ENCODE measurements at regions not wholly inside any gene's neighbourhood (a gene's known extent, or its start where the extent isn't known, plus 50 kb on each side); places are given as distances from the start of the nearest gene placed in this dataset.

DNA sequence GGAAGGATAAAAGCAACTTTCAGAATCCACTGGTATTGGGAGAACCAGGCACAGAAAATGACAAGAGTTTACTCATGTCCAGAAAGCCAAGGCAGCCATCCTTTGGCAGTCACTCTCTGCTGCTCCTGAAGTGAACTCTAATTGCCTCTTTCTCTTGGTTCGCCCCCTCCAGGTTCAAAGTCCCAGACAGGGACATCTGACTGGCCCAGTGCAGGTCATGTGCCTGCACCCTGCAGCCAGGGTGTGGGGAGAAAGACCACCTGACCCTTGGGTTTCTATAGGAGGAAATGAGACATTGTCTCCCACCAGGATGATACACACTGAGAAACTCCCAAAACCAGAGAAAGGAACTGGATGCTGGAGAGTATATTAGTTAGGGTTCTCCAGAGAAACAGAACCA lies 103.9 kb upstream of the SYT6 start:
- Histone ChIP-seq H3K4ac (ENCODE audit: low read depth, low read length) (no peak overlapping the region), H3K56ac (ENCODE audit: extremely low read depth, insufficient read depth, low read length) (no peak overlapping the region), H2BK120ac (ENCODE audit: low read depth, low read length) (no peak overlapping the region), H4K20me1 (ENCODE audit: insufficient read depth, low read length) (no peaks in the 10 kb centered on the region), H2AFZ (replicated peaks; ENCODE audit: low read length, poor library complexity) (no peak overlapping the region), H3K79me1 (ENCODE audit: low read depth in 1 of 2, low read length in 2 of 2) (no peaks in the 10 kb centered on the region), H3K9me1 (ENCODE audit: insufficient read depth, low read length) (no peaks in the 10 kb centered on the region), H3K4me2 (ENCODE audit: low read depth, low read length) (no peak overlapping the region), H3K27ac (ENCODE audit: insufficient read depth, low read length) (no peak overlapping the region), H2BK20ac (ENCODE audit: low read depth, low read length) (no peak overlapping the region), H3K27me3 (ENCODE audit: control insufficient read depth, insufficient read depth, low read length) (peaks cover 4% of the 10 kb centered on the region), H3K18ac (ENCODE audit: low read depth, low read length) (no peak overlapping the region), H2AK5ac (ENCODE audit: low read depth, low read length) (no peak overlapping the region), H3K9me3 (ENCODE audit: control insufficient read depth, insufficient read depth, low read length) (no peaks in the 10 kb centered on the region; the same call in 1 of the 2 replicates), H3K9ac (ENCODE audit: low read depth, low read length) (no peak overlapping the region), H3K4me1 (ENCODE audit: control insufficient read depth, insufficient read depth, low read length) (no peaks in the 10 kb centered on the region), H2BK15ac (ENCODE audit: low read depth, low read length) (no peak overlapping the region), H4K5ac (ENCODE audit: low read depth, low read length) (no peak overlapping the region), H2AK9ac (replicated peaks; ENCODE audit: low read depth, low read length, poor library complexity) (no peak overlapping the region), H4K8ac (ENCODE audit: low read depth in 2 of 2, low read length in 2 of 2) (no peak overlapping the region), H3K23ac (ENCODE audit: low read depth, low read length) (no peak overlapping the region), H3K36me3 (ENCODE audit: control insufficient read depth, insufficient read depth, low read length) (no peaks in the 10 kb centered on the region), H4K91ac (ENCODE audit: insufficient read depth, low read depth, low read length) (no peak overlapping the region), H3K14ac (replicated peaks; ENCODE audit: low read depth, low read length) (no peak overlapping the region), H3K4me3 (ENCODE audit: insufficient read depth, low read depth, low read length) (no peak overlapping the region), H2BK5ac (ENCODE audit: low read depth, low read length, poor library complexity, severe bottlenecking) (no peak overlapping the region)
- dilution Hi-C loops (cut with HindIII; ENCODE audit: low sequenced_read_pairs, unreplicated experiment): no loop called here
- ChIA-PET CTCF (interaction anchor here (0.6 kb wide), 1 partner anchor 41 kb away, joined by 3 read pairs; no protein-coding TSS in a partner anchor), POLR2A (ENCODE audit: unreplicated experiment) (no interaction called here)
- no peak for TF ChIP-seq CHD1 (IDR thresholded peaks at IDR 0.05; ENCODE audit: low read depth, low read length)
- no peak for TF ChIP-seq MXI1 (IDR thresholded peaks at IDR 0.05; ENCODE audit: borderline replicate concordance, low read depth, low read length)
- TF ChIP-seq NFE2L2 (IDR thresholded peaks at IDR 0.05; ENCODE audit: low read depth, low read length): no peak
- no peak for TF ChIP-seq MAFK (IDR thresholded peaks at IDR 0.05; ENCODE audit: low read depth, low read length)
- no peak for TF ChIP-seq FOS (IDR thresholded peaks at IDR 0.05; ENCODE audit: low read depth, low read length)
- TF ChIP-seq POLR2A (IDR thresholded peaks at IDR 0.05; ENCODE audit: low read depth, low read length): no peak
- TF ChIP-seq CEBPB (IDR thresholded peaks at IDR 0.05; ENCODE audit: low read depth, low read length): no peak
- TF ChIP-seq, protein P1, sequence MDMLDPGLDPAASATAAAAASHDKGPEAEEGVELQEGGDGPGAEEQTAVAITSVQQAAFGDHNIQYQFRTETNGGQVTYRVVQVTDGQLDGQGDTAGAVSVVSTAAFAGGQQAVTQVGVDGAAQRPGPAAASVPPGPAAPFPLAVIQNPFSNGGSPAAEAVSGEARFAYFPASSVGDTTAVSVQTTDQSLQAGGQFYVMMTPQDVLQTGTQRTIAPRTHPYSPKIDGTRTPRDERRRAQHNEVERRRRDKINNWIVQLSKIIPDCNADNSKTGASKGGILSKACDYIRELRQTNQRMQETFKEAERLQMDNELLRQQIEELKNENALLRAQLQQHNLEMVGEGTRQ (IDR thresholded peaks at IDR 0.05; ENCODE audit: low read depth, low read length): no peak
- no peak for TF ChIP-seq MAZ (IDR thresholded peaks at IDR 0.05; ENCODE audit: borderline replicate concordance, low read depth, low read length)
- TF ChIP-seq RAD21 (IDR thresholded peaks at IDR 0.05; ENCODE audit: low read length): no peak
- TF ChIP-seq, protein P2, sequence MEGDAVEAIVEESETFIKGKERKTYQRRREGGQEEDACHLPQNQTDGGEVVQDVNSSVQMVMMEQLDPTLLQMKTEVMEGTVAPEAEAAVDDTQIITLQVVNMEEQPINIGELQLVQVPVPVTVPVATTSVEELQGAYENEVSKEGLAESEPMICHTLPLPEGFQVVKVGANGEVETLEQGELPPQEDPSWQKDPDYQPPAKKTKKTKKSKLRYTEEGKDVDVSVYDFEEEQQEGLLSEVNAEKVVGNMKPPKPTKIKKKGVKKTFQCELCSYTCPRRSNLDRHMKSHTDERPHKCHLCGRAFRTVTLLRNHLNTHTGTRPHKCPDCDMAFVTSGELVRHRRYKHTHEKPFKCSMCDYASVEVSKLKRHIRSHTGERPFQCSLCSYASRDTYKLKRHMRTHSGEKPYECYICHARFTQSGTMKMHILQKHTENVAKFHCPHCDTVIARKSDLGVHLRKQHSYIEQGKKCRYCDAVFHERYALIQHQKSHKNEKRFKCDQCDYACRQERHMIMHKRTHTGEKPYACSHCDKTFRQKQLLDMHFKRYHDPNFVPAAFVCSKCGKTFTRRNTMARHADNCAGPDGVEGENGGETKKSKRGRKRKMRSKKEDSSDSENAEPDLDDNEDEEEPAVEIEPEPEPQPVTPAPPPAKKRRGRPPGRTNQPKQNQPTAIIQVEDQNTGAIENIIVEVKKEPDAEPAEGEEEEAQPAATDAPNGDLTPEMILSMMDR (conservative IDR thresholded peaks at IDR 0.05; ENCODE audit: low read depth, low read length): no peak
- TF ChIP-seq RFX5 (IDR thresholded peaks at IDR 0.05; ENCODE audit: low read depth, low read length): no peak
- ATAC-seq (ENCODE audit: low read depth): no peak
- no TSS peak for BruUV-seq (replicated peaks)
- in situ Hi-C loops (cut with MboI; ENCODE audit: low sequenced_read_pairs): no loop called here
- no peak for DNase-seq
- whole genome bisulfite sequencing, 2 experiments (ENCODE audit: extremely low coverage in 2 of 2, insufficient read length in 1 of 2): no CpG with 5 or more reads among the region's 1 CpG
- intact Hi-C loops (cut with micrococcal nuclease): no loop called here

Data from IMR-90 (cell line).